ENCODE measurements at regions not wholly inside any gene's neighbourhood (a gene's known extent, or its start where the extent isn't known, plus 50 kb on each side); places are given as distances from the start of the nearest gene placed in this dataset.

DNA sequence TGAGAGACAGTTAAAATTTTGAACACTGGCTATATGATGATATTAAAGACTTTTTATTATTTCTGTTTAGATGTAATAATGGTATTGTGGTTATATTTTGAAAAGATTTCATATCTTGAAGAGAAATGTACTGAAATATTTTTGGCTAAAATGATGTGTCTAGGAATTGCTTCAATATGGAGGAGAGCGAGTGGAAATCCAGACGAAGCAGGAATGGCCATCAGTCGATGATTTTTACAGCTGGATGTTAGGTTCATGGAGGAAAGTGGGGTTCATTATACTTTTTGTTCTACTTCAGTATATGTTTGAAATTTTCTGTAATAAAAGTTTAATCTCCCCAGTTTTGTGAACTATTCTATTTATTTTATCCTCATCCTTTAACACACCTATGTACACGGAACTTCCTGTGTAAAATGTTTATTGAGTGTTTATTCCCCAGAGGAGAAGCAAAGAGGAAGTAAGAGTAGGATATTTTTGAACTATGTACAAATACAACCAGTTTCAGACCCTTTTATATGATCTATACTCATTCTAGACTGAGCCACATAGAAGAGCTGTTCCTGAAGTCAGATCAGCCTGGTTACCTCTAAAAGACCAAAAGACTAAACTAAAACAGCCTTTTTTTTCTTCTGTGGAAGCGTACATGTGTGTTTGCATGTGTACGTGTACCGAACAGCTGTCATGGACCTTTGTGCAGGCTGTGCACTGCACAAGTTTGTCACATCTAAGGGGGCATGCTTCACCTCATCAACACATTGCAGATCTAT, 211.0 kb upstream of the NUDT4 start (continued):
- TF ChIP-seq RFX5 (IDR thresholded peaks at IDR 0.05; ENCODE audit: borderline replicate concordance, low read depth, low read length), result no peak
- TF ChIP-seq JUND (IDR thresholded peaks at IDR 0.05; ENCODE audit: low read length), result no peak
- TF ChIP-seq, protein P1, sequence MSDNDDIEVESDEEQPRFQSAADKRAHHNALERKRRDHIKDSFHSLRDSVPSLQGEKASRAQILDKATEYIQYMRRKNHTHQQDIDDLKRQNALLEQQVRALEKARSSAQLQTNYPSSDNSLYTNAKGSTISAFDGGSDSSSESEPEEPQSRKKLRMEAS (IDR thresholded peaks at IDR 0.05), result no peak
- no peak for TF ChIP-seq RNF2 (IDR thresholded peaks at IDR 0.05; ENCODE audit: borderline replicate concordance, low read depth, low read length, missing control alignments, poor library complexity, severe bottlenecking)
- no peak for TF ChIP-seq BCL11A (IDR thresholded peaks at IDR 0.05; ENCODE audit: low read depth in 2 of 2, low read length in 2 of 2)
- TF ChIP-seq SIN3A (conservative IDR thresholded peaks at IDR 0.05 in 1 of 2, IDR thresholded peaks at IDR 0.05 in 1 of 2; ENCODE audit: low read depth in 1 of 2, low read length in 2 of 2), result no peak
- TF ChIP-seq CTBP2 (IDR thresholded peaks at IDR 0.05; ENCODE audit: borderline replicate concordance, insufficient read depth, insufficient read length, low read length), result no peak
- TF ChIP-seq SAP30 (IDR thresholded peaks at IDR 0.05; ENCODE audit: insufficient read depth, insufficient replicate concordance, low read length), result no peak

Data from H1 (cell line).